Ascending aorta (tissue), 2 donors: ENCODE measurements at regions not wholly inside any gene's neighbourhood (a gene's known extent, or its start where the extent isn't known, plus 50 kb on each side); places are given as distances from the start of the nearest gene placed in this dataset.

ENCODE experiments used
- DNase-seq, 2 donors: peaks; one replicate each; pipeline ENCODE4 v3.0.0-alpha.2; 2019; ENCODE audit warnings: low spot score in 2 of 2
- H3K27ac ChIP-seq, 2 donors: fragments of 200-600 bp; sonication (generic); one replicate each; pipeline ENCODE4 v1.5.1; 2016 to 2017; ENCODE audit warnings: mild to moderate bottlenecking in 1 of 2
- H3K27me3 ChIP-seq: fragments of 200-600 bp; sonication (generic); one replicate; pipeline ENCODE4 v1.5.1; 2017
- H3K36me3 ChIP-seq, 2 donors: fragments of 200-600 bp; sonication (generic); one replicate each; pipeline ENCODE4 v1.5.1; 2016
- H3K4me1 ChIP-seq, 2 donors: fragments of 200-600 bp; sonication (generic); one replicate each; pipeline ENCODE4 v1.5.1; 2016 to 2017; ENCODE audit warnings: mild to moderate bottlenecking in 1 of 2
- H3K4me3 ChIP-seq, 2 donors: fragments of 200-600 bp; sonication (generic); one replicate each; pipeline ENCODE4 v1.5.1; 2016 to 2017; ENCODE audit warnings: mild to moderate bottlenecking in 1 of 2
- H3K9me3 ChIP-seq, 2 donors: fragments of 200-600 bp; sonication (generic); one replicate each; pipeline ENCODE4 v1.5.1; 2016
- intact Hi-C: fragments of 100-400 bp; cut with DNase I; formaldehyde crosslinking; loops from one replicate; pipeline ENCODE4 v1.15.1; 2023
- TF ChIP-seq, protein P1 (sequence below), 3 experiments: fragments of 200-600 bp in 2 of 3; fragments of 450-650 bp in 1 of 3; sonication (generic) in 2 of 3; IDR thresholded peaks; one replicate each; pipeline ENCODE4 v1.5.1; 2016 to 2019; ENCODE audit warnings: antibody characterized with exemption in 3 of 3, mild to moderate bottlenecking in 1 of 3, moderate library complexity in 1 of 3

DNA sequence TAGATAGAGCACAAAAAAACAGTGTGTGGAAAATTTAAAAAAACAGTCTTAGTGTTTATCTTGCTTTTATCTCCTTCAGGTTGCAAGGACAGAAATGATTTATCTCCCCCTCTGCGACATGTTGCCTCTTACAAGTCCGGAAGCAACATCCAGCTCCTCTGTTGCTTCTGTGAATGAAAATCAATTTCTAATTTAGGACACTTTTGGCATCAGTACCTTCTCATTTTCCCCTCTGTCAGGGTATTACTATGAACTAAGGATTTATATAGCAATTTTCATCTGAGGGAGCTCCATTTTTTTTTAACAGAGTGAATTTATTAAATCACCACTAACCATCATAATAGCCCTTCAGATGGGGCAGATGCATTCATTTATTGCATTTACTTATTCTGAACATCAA lies 116.6 kb upstream of the PLXNC1 start:
- no peaks in the 10 kb centered on the region for H3K9me3 ChIP-seq
- no peaks in the 10 kb centered on the region for H3K4me1 ChIP-seq
- TF ChIP-seq, protein P1, sequence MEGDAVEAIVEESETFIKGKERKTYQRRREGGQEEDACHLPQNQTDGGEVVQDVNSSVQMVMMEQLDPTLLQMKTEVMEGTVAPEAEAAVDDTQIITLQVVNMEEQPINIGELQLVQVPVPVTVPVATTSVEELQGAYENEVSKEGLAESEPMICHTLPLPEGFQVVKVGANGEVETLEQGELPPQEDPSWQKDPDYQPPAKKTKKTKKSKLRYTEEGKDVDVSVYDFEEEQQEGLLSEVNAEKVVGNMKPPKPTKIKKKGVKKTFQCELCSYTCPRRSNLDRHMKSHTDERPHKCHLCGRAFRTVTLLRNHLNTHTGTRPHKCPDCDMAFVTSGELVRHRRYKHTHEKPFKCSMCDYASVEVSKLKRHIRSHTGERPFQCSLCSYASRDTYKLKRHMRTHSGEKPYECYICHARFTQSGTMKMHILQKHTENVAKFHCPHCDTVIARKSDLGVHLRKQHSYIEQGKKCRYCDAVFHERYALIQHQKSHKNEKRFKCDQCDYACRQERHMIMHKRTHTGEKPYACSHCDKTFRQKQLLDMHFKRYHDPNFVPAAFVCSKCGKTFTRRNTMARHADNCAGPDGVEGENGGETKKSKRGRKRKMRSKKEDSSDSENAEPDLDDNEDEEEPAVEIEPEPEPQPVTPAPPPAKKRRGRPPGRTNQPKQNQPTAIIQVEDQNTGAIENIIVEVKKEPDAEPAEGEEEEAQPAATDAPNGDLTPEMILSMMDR (IDR thresholded peaks at IDR 0.05): no peak
- H3K27ac ChIP-seq: no peak overlapping the region
- no peaks in the 10 kb centered on the region for H3K36me3 ChIP-seq
- no peak overlapping the region for H3K4me3 ChIP-seq
- no peaks in the 10 kb centered on the region for H3K27me3 ChIP-seq
- DNase-seq: no peak
- intact Hi-C loops: loop anchor here (1.0 kb wide), 1 partner anchor 43 kb away; no protein-coding TSS in a partner anchor

DNA sequence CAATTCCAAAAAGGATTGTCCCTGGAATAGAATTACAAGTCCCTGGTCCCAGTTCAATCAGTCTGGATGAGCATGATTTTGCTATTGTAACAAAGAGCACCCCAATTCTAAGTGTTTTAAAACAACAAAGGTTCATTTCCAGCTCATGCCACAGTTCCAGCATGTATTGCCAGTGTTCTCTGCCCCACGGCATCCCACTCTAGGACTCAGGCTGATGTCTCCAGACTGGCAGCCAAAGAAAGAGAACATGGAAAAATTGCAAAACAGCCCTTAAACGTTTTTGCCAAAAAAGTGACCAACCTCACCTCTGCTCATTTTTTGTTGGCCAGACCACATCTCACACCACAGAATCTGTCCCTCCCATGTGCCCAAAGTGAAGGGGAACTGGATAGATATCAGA lies 116.0 kb upstream of the PLXNC1 start:
- DNase-seq: peak in 1 of 2 donors; percentile 68
- no peaks in the 10 kb centered on the region for H3K27me3 ChIP-seq
- no peak overlapping the region for H3K4me3 ChIP-seq
- H3K4me1 ChIP-seq: no peaks in the 10 kb centered on the region
- TF ChIP-seq, protein P1 (IDR thresholded peaks at IDR 0.05): no peak
- no peaks in the 10 kb centered on the region for H3K9me3 ChIP-seq
- H3K27ac ChIP-seq: peak overlapping the region in 1 of 2 donors; percentile 22
- H3K36me3 ChIP-seq: no peaks in the 10 kb centered on the region
- intact Hi-C loops: loop anchor here (1.0 kb wide), 1 partner anchor 42 kb away; no protein-coding TSS in a partner anchor

DNA sequence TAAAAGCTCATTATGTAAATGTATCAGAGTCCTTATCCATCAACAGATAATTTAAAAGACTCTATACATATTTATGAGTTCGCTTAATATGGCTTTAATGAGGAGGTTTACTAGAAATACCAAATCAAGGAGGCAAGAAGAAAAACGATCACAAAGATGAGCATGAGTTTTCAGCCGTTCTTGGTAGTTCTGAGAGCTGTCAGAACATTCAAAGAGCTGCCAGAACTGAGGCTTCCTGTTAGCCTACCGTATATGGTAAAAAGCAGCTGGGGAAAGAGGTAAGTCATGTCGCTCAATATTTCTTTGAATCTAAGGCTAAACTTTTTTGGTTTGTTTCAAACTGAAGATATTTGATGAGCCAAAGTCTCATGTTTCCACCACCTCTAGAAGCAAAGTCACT lies 115.3 kb upstream of the PLXNC1 start:
- H3K4me1 ChIP-seq: no peaks in the 10 kb centered on the region
- H3K27ac ChIP-seq: peak overlapping the region in 1 of 2 donors; percentile 22
- no peak for DNase-seq
- H3K9me3 ChIP-seq: no peaks in the 10 kb centered on the region
- H3K4me3 ChIP-seq: no peak overlapping the region
- no peaks in the 10 kb centered on the region for H3K36me3 ChIP-seq
- TF ChIP-seq, protein P1 (IDR thresholded peaks at IDR 0.05): no peak
- H3K27me3 ChIP-seq: no peaks in the 10 kb centered on the region
- intact Hi-C loops: no loop called here

DNA sequence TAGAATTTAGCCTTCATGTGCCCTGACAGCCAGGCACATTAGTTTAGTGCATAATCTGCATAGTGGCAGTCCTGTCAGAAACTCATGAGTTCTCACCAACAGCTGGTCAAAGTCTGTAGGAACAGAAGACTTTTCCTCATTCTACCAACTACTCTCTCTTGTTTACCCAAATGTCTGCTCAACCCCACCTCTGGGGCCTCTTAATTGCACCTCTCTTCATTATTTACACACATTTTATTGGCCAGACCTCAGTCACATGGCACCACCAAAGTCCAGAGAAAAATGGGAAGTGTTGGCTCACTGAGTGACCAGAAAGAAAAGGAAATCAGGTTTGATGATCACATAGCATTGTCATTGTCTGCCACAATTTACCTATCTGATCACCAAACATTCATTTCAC lies 114.6 kb upstream of the PLXNC1 start:
- Histone ChIP-seq H3K4me1 (no peaks in the 10 kb centered on the region), H3K27me3 (no peaks in the 10 kb centered on the region), H3K4me3 (no peak overlapping the region), H3K9me3 (no peaks in the 10 kb centered on the region), H3K36me3 (no peaks in the 10 kb centered on the region), H3K27ac (no peak overlapping the region)
- intact Hi-C loops: no loop called here
- DNase-seq: no peak
- TF ChIP-seq, protein P1 (IDR thresholded peaks at IDR 0.05): no peak

DNA sequence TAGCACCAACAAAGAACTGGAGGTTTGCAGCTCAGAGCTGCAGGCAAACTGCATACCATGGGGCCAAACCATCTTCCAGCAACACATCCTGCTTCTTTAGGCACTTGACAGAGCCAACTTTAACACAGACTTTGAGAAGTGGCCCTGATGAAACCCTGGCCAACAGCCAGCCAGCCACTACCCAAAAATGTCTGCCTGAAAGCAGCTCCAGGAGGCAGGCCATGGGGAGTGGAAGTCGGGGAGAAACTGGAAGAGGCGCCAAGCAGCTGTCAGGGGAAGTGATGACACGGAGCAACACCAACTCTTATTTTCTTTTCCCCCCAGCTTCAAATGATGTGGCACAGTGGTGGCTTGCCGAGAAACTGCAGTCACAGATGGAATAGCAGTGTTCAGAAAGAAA lies 110.9 kb upstream of the PLXNC1 start:
- no peaks in the 10 kb centered on the region for H3K27me3 ChIP-seq
- DNase-seq: no peak
- no peak overlapping the region for H3K4me3 ChIP-seq
- TF ChIP-seq, protein P1 (IDR thresholded peaks at IDR 0.05): no peak
- no peaks in the 10 kb centered on the region for H3K36me3 ChIP-seq
- no peak overlapping the region for H3K27ac ChIP-seq
- intact Hi-C loops: no loop called here
- peaks cover 0 to 13% of the 10 kb centered on the region in 2 donors for H3K9me3 ChIP-seq
- H3K4me1 ChIP-seq: no peaks in the 10 kb centered on the region

DNA sequence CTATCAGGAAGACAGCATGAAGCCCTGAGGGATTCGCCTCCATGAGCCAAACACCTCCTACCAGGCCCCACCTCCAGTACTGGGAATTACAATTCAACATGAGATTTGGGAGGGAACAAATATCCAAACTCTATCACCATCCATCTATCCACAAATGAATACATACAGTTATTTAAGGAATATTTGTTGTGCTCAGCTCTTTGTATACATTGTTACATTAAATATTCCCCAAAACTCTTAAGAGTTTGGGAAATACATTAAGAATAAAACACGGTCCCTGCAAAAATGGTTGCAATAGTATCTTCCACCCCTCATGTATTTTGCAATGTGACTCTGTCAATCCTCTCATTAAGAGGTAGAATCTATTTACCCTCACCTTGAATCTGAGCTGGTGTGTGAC lies 109.8 kb upstream of the PLXNC1 start:
- H3K4me3 ChIP-seq: no peak overlapping the region
- intact Hi-C loops: no loop called here
- peaks cover 0 to 13% of the 10 kb centered on the region in 2 donors for H3K9me3 ChIP-seq
- no peaks in the 10 kb centered on the region for H3K36me3 ChIP-seq
- H3K4me1 ChIP-seq: no peaks in the 10 kb centered on the region
- no peak for DNase-seq
- no peaks in the 10 kb centered on the region for H3K27me3 ChIP-seq
- H3K27ac ChIP-seq: no peak overlapping the region
- TF ChIP-seq, protein P1 (IDR thresholded peaks at IDR 0.05): no peak
